Astrocyte (in vitro differentiated cells and primary cell): ENCODE measurements at regions not wholly inside any gene's neighbourhood (a gene's known extent, or its start where the extent isn't known, plus 50 kb on each side); places are given as distances from the start of the nearest gene placed in this dataset.

Experiments used
- EZH2 ChIP-seq: IDR thresholded peaks from 2 replicates; pipeline ENCODE4 v1.6.1; 2012; ENCODE audit warnings: mild to moderate bottlenecking, low read length, inconsistent platforms; ENCODE audit not compliant: insufficient read depth
- TF ChIP-seq, protein P1 (sequence below): IDR thresholded peaks from 2 replicates; pipeline ENCODE4 v1.5.1; 2011; ENCODE audit warnings: low read depth, mild to moderate bottlenecking, inconsistent platforms, low read length, moderate library complexity; ENCODE audit not compliant: insufficient read depth

DNA sequence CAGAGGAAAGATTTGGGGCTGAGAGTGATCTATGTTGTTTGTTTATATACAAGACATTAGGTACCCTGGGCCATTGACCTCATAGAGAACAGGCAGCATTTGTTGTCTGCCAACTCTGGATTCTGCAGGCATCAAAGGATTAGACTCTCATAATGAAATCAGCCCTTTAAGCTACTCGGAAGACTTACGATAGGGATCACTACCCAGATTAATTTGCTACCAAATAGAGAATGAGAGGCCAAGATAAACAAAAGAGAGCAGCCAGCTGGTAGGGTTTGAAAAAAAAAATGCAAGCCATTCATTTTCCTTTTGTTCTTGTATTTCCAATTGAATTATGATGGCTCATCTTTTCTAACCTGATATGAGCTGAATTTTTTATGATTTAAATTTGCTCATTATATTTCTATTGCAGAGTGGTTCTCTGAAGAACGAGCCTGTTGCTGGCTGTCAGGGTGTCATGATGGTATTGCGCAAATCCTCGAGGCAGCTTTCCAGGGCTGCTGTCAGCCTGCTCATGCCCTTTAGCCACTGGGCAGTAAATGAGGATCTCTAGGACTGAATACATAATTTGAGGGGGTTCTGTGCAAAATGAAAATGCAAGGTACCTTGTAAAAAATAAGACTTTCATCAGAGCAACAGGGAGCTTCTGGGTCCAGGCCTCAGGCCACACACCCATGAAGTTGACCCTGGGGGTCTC lies 116.4 kb upstream of the KCNJ15 start:
- TF ChIP-seq, protein P1, sequence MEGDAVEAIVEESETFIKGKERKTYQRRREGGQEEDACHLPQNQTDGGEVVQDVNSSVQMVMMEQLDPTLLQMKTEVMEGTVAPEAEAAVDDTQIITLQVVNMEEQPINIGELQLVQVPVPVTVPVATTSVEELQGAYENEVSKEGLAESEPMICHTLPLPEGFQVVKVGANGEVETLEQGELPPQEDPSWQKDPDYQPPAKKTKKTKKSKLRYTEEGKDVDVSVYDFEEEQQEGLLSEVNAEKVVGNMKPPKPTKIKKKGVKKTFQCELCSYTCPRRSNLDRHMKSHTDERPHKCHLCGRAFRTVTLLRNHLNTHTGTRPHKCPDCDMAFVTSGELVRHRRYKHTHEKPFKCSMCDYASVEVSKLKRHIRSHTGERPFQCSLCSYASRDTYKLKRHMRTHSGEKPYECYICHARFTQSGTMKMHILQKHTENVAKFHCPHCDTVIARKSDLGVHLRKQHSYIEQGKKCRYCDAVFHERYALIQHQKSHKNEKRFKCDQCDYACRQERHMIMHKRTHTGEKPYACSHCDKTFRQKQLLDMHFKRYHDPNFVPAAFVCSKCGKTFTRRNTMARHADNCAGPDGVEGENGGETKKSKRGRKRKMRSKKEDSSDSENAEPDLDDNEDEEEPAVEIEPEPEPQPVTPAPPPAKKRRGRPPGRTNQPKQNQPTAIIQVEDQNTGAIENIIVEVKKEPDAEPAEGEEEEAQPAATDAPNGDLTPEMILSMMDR, result no peak
- no peak for TF ChIP-seq EZH2
